ENCODE measurements at regions not wholly inside any gene's neighbourhood (a gene's known extent, or its start where the extent isn't known, plus 50 kb on each side); places are given as distances from the start of the nearest gene placed in this dataset.
"Not testable (repeated sequence)": the region's sequence is repeated elsewhere in the genome, so short reads cannot be mapped to it uniquely, and the experiment has no call there.

- no peak overlapping the region for H3K9ac ChIP-seq (ENCODE audit: low read length)
- H3K27ac ChIP-seq (ENCODE audit: low read length), result no peak overlapping the region
- no peak overlapping the region for H3K4me3 ChIP-seq (ENCODE audit: low read length)
- H3K27me3 ChIP-seq (ENCODE audit: control insufficient read depth, insufficient read depth, low read length), result no peaks in the 10 kb centered on the region
- no peaks in the 10 kb centered on the region for H3K36me3 ChIP-seq (ENCODE audit: control insufficient read depth, low read depth, low read length)
- peaks cover 35% of the 10 kb centered on the region for H3K9me3 ChIP-seq (ENCODE audit: control insufficient read depth, low read depth, low read length)
- no peaks in the 10 kb centered on the region for H3K4me1 ChIP-seq (ENCODE audit: control insufficient read depth, low read depth, low read length)
Observed at GRCh38 chr17:22514315-22514714, 822.0 kb downstream of the KCNJ18 start.

DNA sequence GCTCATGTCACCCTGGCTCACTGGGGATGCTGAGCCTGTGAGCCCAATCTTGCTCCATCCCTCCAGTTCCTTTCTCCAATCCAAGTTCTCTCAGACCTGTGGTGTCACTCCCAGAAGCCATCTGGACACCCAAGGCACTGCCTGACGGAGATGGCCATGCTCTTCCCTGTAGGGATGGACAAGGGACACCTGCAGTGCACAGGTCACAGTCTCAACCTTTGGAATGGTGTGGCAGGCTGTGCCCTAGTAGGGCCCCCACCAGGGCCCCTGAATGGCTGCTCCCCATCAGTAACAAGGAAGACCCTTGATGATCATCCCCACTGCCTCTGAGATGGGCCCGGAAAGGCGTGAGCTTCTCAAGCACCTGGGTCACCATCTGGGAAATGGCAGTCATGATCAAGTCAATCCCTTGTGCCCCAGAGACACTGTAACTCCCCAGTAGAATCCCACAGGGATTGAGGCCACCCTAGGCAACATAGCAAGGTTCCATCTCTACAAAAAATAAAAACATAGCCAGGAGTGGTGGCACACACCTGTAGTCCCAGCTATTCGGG, 822.5 kb downstream of the KCNJ18 start:
- peaks cover 31% of the 10 kb centered on the region for H3K9me3 ChIP-seq (ENCODE audit: control insufficient read depth, low read depth, low read length)
- no peaks in the 10 kb centered on the region for H3K27me3 ChIP-seq (ENCODE audit: control insufficient read depth, insufficient read depth, low read length)
- no peak overlapping the region for H3K9ac ChIP-seq (ENCODE audit: low read length)
- no peaks in the 10 kb centered on the region for H3K4me1 ChIP-seq (ENCODE audit: control insufficient read depth, low read depth, low read length)
- no peak overlapping the region for H3K27ac ChIP-seq (ENCODE audit: low read length)
- no peak overlapping the region for H3K4me3 ChIP-seq (ENCODE audit: low read length)
- no peaks in the 10 kb centered on the region for H3K36me3 ChIP-seq (ENCODE audit: control insufficient read depth, low read depth, low read length)

DNA sequence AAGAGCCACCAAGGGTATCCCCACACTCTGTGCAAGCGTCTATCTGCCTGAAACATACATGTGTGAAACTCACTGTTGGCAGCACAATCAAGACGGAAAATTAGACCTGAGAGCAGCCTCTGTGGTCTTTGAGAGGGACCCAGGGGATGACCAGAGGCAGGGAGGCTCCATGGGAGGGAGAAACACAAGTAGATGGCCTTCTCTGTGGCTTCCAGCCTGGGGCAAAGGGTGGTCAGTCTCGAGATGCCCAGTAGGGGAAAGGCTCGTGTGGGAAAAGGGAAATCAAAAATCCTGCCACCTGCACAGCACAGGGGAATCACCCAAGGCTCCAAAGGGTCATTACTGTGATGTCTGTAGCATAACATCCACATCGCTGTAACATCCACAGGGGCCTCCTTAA, 823.3 kb downstream of the KCNJ18 start:
- H3K9ac ChIP-seq (ENCODE audit: low read length), result no peak overlapping the region
- peaks cover 25% of the 10 kb centered on the region for H3K9me3 ChIP-seq (ENCODE audit: control insufficient read depth, low read depth, low read length)
- no peaks in the 10 kb centered on the region for H3K27me3 ChIP-seq (ENCODE audit: control insufficient read depth, insufficient read depth, low read length)
- no peak overlapping the region for H3K27ac ChIP-seq (ENCODE audit: low read length)
- H3K4me3 ChIP-seq (ENCODE audit: low read length), result no peak overlapping the region
- no peaks in the 10 kb centered on the region for H3K4me1 ChIP-seq (ENCODE audit: control insufficient read depth, low read depth, low read length)
- no peaks in the 10 kb centered on the region for H3K36me3 ChIP-seq (ENCODE audit: control insufficient read depth, low read depth, low read length)

- Histone ChIP-seq H3K27ac (ENCODE audit: low read length) (no peak overlapping the region), H3K4me1 (ENCODE audit: control insufficient read depth, low read depth, low read length) (no peaks in the 10 kb centered on the region), H3K9ac (ENCODE audit: low read length) (no peak overlapping the region), H3K9me3 (ENCODE audit: control insufficient read depth, low read depth, low read length) (peaks cover 12% of the 10 kb centered on the region), H3K27me3 (ENCODE audit: control insufficient read depth, insufficient read depth, low read length) (no peaks in the 10 kb centered on the region), H3K36me3 (ENCODE audit: control insufficient read depth, low read depth, low read length) (no peaks in the 10 kb centered on the region), H3K4me3 (ENCODE audit: low read length) (no peak overlapping the region)
Observed at GRCh38 chr17:22516861-22517636, 824.7 kb downstream of the KCNJ18 start.

DNA sequence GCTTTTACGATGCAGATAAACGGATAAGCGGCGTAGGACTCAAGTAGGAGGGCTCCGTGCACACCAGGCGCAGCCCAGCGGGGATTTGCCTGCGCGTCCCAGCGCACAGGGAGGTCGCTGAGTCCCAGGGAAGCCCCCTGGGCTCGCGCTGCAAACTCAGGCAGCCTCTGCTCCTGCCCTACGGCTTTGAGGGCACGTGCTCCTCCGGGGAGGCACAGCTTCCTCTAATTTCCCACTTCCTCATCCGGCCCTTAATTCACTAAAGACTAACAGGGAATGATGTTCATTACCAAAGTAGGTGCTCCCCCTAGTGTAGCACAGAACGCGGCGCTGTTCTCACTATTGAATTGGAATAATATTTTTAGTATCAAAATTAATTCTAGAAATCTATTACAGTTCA, 825.4 kb downstream of the KCNJ18 start:
- no peaks in the 10 kb centered on the region for H3K4me1 ChIP-seq (ENCODE audit: control insufficient read depth, low read depth, low read length)
- no peak overlapping the region for H3K4me3 ChIP-seq (ENCODE audit: low read length)
- no peaks in the 10 kb centered on the region for H3K36me3 ChIP-seq (ENCODE audit: control insufficient read depth, low read depth, low read length)
- H3K27ac ChIP-seq (ENCODE audit: low read length), result no peak overlapping the region
- no peak overlapping the region for H3K9ac ChIP-seq (ENCODE audit: low read length)
- no peaks in the 10 kb centered on the region for H3K27me3 ChIP-seq (ENCODE audit: control insufficient read depth, insufficient read depth, low read length)
- H3K9me3 ChIP-seq (ENCODE audit: control insufficient read depth, low read depth, low read length), result peaks cover 12% of the 10 kb centered on the region

DNA sequence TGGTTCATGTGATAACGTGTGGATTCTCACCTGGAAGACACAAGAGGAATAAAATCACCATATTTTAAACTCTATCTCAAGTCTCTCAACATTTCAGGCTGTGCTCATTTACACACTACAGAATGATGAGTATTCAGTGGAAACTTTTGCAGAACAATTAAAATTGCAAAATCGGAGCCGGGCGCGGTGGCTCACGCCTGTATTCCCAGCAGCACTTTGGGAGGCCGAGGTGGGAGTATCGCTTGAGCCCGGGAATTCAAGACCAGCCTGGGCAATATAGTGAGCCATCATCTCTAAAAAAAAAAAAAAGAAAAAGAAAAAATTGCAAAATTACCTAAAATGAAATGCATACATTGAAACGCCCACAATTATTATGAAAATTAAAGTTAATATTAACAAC, 825.9 kb downstream of the KCNJ18 start:
- no peaks in the 10 kb centered on the region for H3K4me1 ChIP-seq (ENCODE audit: control insufficient read depth, low read depth, low read length)
- no peaks in the 10 kb centered on the region for H3K27me3 ChIP-seq (ENCODE audit: control insufficient read depth, insufficient read depth, low read length)

DNA sequence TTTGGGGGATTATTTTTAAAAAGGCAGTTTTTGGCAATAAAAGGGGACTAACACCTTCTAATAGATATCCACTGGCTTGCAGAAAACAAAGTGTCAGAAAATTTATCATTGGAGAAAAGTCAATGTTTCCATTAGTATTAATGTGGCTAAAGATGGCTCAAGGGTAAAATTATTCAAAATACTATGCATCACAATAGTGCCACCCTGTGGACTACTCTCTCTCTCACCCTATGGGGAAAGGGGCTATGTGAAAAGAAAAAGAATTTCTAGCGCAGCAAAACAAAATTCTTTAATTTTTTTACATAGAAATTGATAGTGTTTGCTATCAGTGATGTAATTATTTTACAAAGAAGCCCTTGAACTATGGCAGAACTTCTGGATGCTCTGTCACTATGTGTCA, 856.5 kb downstream of the KCNJ18 start:
- H3K9ac ChIP-seq (ENCODE audit: low read length); H3K4me3 ChIP-seq (ENCODE audit: low read length); H3K27me3 ChIP-seq (ENCODE audit: control insufficient read depth, insufficient read depth, low read length); H3K36me3 ChIP-seq (ENCODE audit: control insufficient read depth, low read depth, low read length); H3K27ac ChIP-seq (ENCODE audit: low read length); H3K4me1 ChIP-seq (ENCODE audit: control insufficient read depth, low read depth, low read length): not testable (repeated sequence)
- peaks cover 35% of the 10 kb centered on the region for H3K9me3 ChIP-seq (ENCODE audit: control insufficient read depth, low read depth, low read length)

More for the DNA sequence above, 825.9 kb downstream of the KCNJ18 start:
- no peak overlapping the region for H3K4me3 ChIP-seq (ENCODE audit: low read length)
- no peak overlapping the region for H3K9ac ChIP-seq (ENCODE audit: low read length)
- peaks cover 12% of the 10 kb centered on the region for H3K9me3 ChIP-seq (ENCODE audit: control insufficient read depth, low read depth, low read length)
- no peak overlapping the region for H3K27ac ChIP-seq (ENCODE audit: low read length)
- no peaks in the 10 kb centered on the region for H3K36me3 ChIP-seq (ENCODE audit: control insufficient read depth, low read depth, low read length)

DNA sequence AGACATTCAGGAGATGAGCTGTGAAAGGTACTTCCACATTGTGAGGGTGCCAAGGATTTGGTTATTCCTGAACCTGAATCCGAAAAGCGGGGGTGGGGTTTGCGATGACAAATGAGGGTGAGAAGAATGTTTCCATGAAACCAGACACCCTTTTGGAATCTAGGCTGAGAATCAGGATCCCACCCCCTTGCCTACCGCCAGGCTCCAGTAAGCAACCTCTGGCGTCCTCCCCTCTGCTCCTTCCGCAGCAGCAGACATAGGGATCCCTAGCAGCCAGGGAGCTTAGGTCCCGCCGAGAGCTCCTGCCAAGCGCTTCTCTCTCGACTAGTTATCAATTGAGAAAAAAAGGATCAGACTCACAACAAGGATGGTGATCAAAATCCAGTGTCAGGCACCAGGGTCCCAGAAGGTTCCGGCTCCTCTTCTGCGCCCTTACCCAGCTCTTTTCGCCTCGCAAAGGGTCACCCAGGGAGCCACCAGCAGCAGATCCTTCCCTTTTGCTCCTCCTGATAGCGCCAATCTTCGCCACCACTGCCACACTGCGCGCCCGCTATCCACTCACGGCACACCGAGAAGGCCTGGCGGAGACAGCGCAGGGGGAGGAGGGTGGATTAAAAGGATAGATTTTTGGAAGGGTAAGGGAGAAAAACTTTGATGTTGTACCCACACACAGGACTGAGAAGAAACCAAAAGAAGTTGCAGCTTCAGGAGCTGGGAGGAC, 859.5 kb downstream of the KCNJ18 start:
- H3K4me1 ChIP-seq (ENCODE audit: control insufficient read depth, low read depth, low read length); H3K4me3 ChIP-seq (ENCODE audit: low read length); H3K9ac ChIP-seq (ENCODE audit: low read length); H3K36me3 ChIP-seq (ENCODE audit: control insufficient read depth, low read depth, low read length); H3K27me3 ChIP-seq (ENCODE audit: control insufficient read depth, insufficient read depth, low read length); H3K27ac ChIP-seq (ENCODE audit: low read length): not testable (repeated sequence)
- H3K9me3 ChIP-seq (ENCODE audit: control insufficient read depth, low read depth, low read length), result peaks cover 33% of the 10 kb centered on the region

DNA sequence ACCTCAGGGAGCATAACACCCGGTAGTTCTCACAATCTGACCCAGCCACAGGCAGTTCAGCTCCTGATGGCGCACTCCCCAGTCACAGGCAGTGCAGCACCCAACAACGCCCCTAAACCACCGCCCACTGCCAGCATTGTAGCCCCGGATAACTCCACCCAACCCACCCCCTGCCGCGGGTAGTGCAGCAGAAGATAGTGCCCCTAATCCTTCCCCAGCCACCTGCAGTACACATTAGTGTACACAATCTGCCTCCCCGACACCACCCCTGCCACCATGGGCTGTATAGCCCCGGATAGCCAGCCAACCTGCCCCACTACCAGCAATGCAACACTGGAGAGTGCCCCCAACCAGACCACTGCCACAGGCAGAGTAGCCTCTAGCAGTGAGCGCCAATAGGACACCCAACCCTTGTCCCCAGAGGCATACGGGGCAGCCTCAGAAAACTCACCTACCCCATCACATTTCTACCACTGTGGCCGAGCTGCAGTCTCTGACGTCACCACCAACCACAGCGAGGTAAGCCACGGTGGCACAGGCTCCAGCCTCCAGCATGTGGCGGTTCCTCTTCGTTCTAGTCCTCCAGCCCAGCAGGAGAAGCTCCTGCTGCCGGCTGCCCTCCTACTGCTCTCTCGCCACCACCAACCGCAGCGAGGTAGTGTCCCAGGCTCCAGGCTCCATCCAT, 877.3 kb downstream of the KCNJ18 start:
- Histone ChIP-seq H3K9ac (ENCODE audit: low read length) (no peak overlapping the region), H3K27ac (ENCODE audit: low read length) (no peak overlapping the region), H3K4me3 (ENCODE audit: low read length) (no peak overlapping the region), H3K9me3 (ENCODE audit: control insufficient read depth, low read depth, low read length) (peaks cover 46% of the 10 kb centered on the region), H3K27me3 (ENCODE audit: control insufficient read depth, insufficient read depth, low read length) (no peaks in the 10 kb centered on the region), H3K4me1 (ENCODE audit: control insufficient read depth, low read depth, low read length) (no peaks in the 10 kb centered on the region), H3K36me3 (ENCODE audit: control insufficient read depth, low read depth, low read length) (no peaks in the 10 kb centered on the region)

- Histone ChIP-seq H3K9ac (ENCODE audit: low read length) (no peak overlapping the region), H3K4me1 (ENCODE audit: control insufficient read depth, low read depth, low read length) (no peaks in the 10 kb centered on the region), H3K9me3 (ENCODE audit: control insufficient read depth, low read depth, low read length) (peaks cover 50% of the 10 kb centered on the region), H3K27ac (ENCODE audit: low read length) (no peak overlapping the region), H3K36me3 (ENCODE audit: control insufficient read depth, low read depth, low read length) (no peaks in the 10 kb centered on the region), H3K4me3 (ENCODE audit: low read length) (no peak overlapping the region), H3K27me3 (ENCODE audit: control insufficient read depth, insufficient read depth, low read length) (no peaks in the 10 kb centered on the region)
Observed at GRCh38 chr17:22570144-22570845, 878.0 kb downstream of the KCNJ18 start.

DNA sequence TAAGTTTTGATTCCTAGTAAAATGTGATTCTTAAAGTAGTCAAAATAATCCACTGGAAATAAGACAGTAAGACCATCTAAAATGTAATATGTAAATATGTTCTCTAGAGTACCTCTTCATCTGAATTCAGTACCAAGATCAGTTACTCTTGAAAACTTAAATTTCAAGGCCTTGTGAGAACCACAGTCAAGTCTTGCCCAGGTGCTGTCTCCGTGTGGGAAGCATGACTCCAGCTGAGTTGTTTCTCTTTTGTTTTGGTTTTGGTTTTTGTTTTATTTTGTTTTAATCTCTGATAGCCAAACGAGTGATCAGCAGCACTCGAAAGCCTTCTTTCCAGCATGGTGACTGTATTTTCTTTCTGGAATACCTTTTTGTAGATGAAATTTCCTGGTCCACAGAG, 907.0 kb downstream of the KCNJ18 start:
- no peak overlapping the region for H3K9ac ChIP-seq (ENCODE audit: low read length)
- no peak overlapping the region for H3K27ac ChIP-seq (ENCODE audit: low read length)
- no peaks in the 10 kb centered on the region for H3K36me3 ChIP-seq (ENCODE audit: control insufficient read depth, low read depth, low read length)
- peaks cover 66% of the 10 kb centered on the region for H3K9me3 ChIP-seq (ENCODE audit: control insufficient read depth, low read depth, low read length)
- no peaks in the 10 kb centered on the region for H3K4me1 ChIP-seq (ENCODE audit: control insufficient read depth, low read depth, low read length)
- H3K4me3 ChIP-seq (ENCODE audit: low read length), result no peak overlapping the region
- no peaks in the 10 kb centered on the region for H3K27me3 ChIP-seq (ENCODE audit: control insufficient read depth, insufficient read depth, low read length)
